Ramos (cell line): ENCODE measurements at regions not wholly inside any gene's neighbourhood (a gene's known extent, or its start where the extent isn't known, plus 50 kb on each side); places are given as distances from the start of the nearest gene placed in this dataset.
"Not testable (repeated sequence)": the region's sequence is repeated elsewhere in the genome, so short reads cannot be mapped to it uniquely, and the experiment has no call there.

Source experiments
- in situ Hi-C: fragments of 300-500 bp; cut with MboI; formaldehyde crosslinking; loops from one replicate; pipeline ENCODE4 v1.14.3; 2022; ENCODE audit warnings: low sequenced_read_pairs; ENCODE audit not compliant: unreplicated experiment

- in situ Hi-C loops: no loop called here
These were observed 136.0 kb upstream of the CFAP20DC start for GRCh38 chr3:59185591-59186369.

- in situ Hi-C loops: no loop called here
These were observed 130.2 kb upstream of the CFAP20DC start for GRCh38 chr3:59180006-59180405.

- in situ Hi-C loops: no loop called here
These were observed 128.9 kb upstream of the CFAP20DC start for GRCh38 chr3:59178698-59179097.

GRCh38 chr3:59171491-59171890 lies 121.7 kb upstream of the CFAP20DC start:
- in situ Hi-C loops: no loop called here

GRCh38 chr3:59170166-59170565 lies 120.3 kb upstream of the CFAP20DC start:
- in situ Hi-C loops: not testable (repeated sequence)

- in situ Hi-C loops: no loop called here
These were observed 117.9 kb upstream of the CFAP20DC start for GRCh38 chr3:59167756-59168155.

GRCh38 chr3:59163953-59164352 lies 114.1 kb upstream of the CFAP20DC start:
- in situ Hi-C loops: no loop called here

GRCh38 chr3:59161048-59161447 lies 111.2 kb upstream of the CFAP20DC start:
- in situ Hi-C loops: no loop called here

- in situ Hi-C loops: no loop called here
These were observed 110.4 kb upstream of the CFAP20DC start for GRCh38 chr3:59160133-59160746.

- in situ Hi-C loops: no loop called here
These were observed 103.8 kb upstream of the CFAP20DC start for GRCh38 chr3:59153648-59154047.

- in situ Hi-C loops: no loop called here
These were observed 103.1 kb upstream of the CFAP20DC start for GRCh38 chr3:59152943-59153342.

GRCh38 chr3:59150039-59150438 lies 100.2 kb upstream of the CFAP20DC start:
- in situ Hi-C loops: no loop called here

GRCh38 chr3:59149166-59149565 lies 99.3 kb upstream of the CFAP20DC start:
- in situ Hi-C loops: no loop called here

- in situ Hi-C loops: no loop called here
These were observed 93.6 kb upstream of the CFAP20DC start for GRCh38 chr3:59143447-59143846.

- in situ Hi-C loops: no loop called here
These were observed 92.7 kb upstream of the CFAP20DC start for GRCh38 chr3:59142556-59142955.

GRCh38 chr3:59138966-59139365 lies 89.1 kb upstream of the CFAP20DC start:
- in situ Hi-C loops: no loop called here

GRCh38 chr3:59137415-59137814 lies 87.6 kb upstream of the CFAP20DC start:
- in situ Hi-C loops: no loop called here

GRCh38 chr3:59136081-59136480 lies 86.3 kb upstream of the CFAP20DC start:
- in situ Hi-C loops: no loop called here

GRCh38 chr3:59135096-59135495 lies 85.3 kb upstream of the CFAP20DC start:
- in situ Hi-C loops: no loop called here

- in situ Hi-C loops: no loop called here
These were observed 83.5 kb upstream of the CFAP20DC start for GRCh38 chr3:59133311-59133710.

- in situ Hi-C loops: no loop called here
These were observed 81.4 kb upstream of the CFAP20DC start for GRCh38 chr3:59131016-59131766.
